Left ventricle myocardium inferior (tissue), 1 donor: ENCODE measurements at regions not wholly inside any gene's neighbourhood (a gene's known extent, or its start where the extent isn't known, plus 50 kb on each side); places are given as distances from the start of the nearest gene placed in this dataset.

ENCODE experiments used
- DNase-seq: peaks from one replicate; pipeline ENCODE4 v3.0.0-alpha.2; 2020
- H3K27ac ChIP-seq: fragments of 200-600 bp; replicated peaks from 2 replicates; pipeline ENCODE4 v1.8.0; 2021
- H3K27me3 ChIP-seq: fragments of 200-600 bp; 2 replicates; pipeline ENCODE4 v1.8.0; 2021; ENCODE audit warnings: low read depth
- H3K36me3 ChIP-seq: fragments of 200-600 bp; 2 replicates; pipeline ENCODE4 v1.8.0; 2021
- H3K4me1 ChIP-seq: fragments of 200-600 bp; 2 replicates; pipeline ENCODE4 v1.8.0; 2021
- H3K4me3 ChIP-seq: fragments of 200-600 bp; 2 replicates; pipeline ENCODE4 v1.8.0; 2021; ENCODE audit warnings: mild to moderate bottlenecking, moderate library complexity
- H3K9me3 ChIP-seq: fragments of 200-600 bp; replicated peaks from 2 replicates; pipeline ENCODE4 v1.8.0; 2021
- intact Hi-C: fragments of 100-400 bp; cut with micrococcal nuclease; formaldehyde crosslinking; loops from one replicate; pipeline ENCODE4 v1.11.0; 2022
- TF ChIP-seq, protein P1 (sequence below): fragments of 200-600 bp; IDR thresholded peaks from 2 replicates; pipeline ENCODE4 v1.8.0; 2021; ENCODE audit warnings: antibody characterized with exemption, mild to moderate bottlenecking, borderline replicate concordance
- donor health status: DM: no; HTN: yes; CAD: no; lungs with severe emphysema.

GRCh38 chr12:24723759-24724158 is 225.1 kb downstream of the BCAT1 start:
- no peak for DNase-seq
- no peaks in the 10 kb centered on the region for H3K36me3 ChIP-seq
- intact Hi-C loops = no loop called here
- H3K27ac ChIP-seq = no peak overlapping the region
- H3K4me3 ChIP-seq = no peak overlapping the region
- H3K27me3 ChIP-seq = no peaks in the 10 kb centered on the region
- peaks cover 9% of the 10 kb centered on the region for H3K9me3 ChIP-seq
- TF ChIP-seq, protein P1, sequence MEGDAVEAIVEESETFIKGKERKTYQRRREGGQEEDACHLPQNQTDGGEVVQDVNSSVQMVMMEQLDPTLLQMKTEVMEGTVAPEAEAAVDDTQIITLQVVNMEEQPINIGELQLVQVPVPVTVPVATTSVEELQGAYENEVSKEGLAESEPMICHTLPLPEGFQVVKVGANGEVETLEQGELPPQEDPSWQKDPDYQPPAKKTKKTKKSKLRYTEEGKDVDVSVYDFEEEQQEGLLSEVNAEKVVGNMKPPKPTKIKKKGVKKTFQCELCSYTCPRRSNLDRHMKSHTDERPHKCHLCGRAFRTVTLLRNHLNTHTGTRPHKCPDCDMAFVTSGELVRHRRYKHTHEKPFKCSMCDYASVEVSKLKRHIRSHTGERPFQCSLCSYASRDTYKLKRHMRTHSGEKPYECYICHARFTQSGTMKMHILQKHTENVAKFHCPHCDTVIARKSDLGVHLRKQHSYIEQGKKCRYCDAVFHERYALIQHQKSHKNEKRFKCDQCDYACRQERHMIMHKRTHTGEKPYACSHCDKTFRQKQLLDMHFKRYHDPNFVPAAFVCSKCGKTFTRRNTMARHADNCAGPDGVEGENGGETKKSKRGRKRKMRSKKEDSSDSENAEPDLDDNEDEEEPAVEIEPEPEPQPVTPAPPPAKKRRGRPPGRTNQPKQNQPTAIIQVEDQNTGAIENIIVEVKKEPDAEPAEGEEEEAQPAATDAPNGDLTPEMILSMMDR = no peak
- no peaks in the 10 kb centered on the region for H3K4me1 ChIP-seq

DNA sequence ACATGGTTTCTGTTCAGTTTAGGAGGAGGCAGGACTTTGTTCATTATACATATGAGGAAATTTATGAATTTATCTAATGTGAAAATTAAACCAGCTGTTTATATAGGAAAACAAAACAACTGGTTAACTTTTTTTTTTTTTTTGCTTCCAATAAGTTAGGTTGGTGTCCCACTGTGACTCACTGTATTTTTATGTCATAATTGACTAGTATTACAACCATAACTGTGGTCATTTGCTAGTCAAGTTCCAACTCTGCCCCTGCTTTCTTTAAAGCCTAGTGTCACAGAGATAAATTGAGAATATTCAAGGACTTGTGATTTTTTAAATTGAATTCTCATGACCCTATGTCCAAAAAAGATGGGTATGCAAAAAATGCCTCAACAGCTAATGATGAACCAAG is 227.7 kb downstream of the BCAT1 start:
- intact Hi-C loops = no loop called here
- TF ChIP-seq, protein P1 = no peak
- H3K27ac ChIP-seq = no peak overlapping the region
- no peaks in the 10 kb centered on the region for H3K27me3 ChIP-seq
- H3K36me3 ChIP-seq = no peaks in the 10 kb centered on the region
- H3K9me3 ChIP-seq = peaks cover 9% of the 10 kb centered on the region
- no peak for DNase-seq
- no peaks in the 10 kb centered on the region for H3K4me1 ChIP-seq
- H3K4me3 ChIP-seq = no peak overlapping the region

DNA sequence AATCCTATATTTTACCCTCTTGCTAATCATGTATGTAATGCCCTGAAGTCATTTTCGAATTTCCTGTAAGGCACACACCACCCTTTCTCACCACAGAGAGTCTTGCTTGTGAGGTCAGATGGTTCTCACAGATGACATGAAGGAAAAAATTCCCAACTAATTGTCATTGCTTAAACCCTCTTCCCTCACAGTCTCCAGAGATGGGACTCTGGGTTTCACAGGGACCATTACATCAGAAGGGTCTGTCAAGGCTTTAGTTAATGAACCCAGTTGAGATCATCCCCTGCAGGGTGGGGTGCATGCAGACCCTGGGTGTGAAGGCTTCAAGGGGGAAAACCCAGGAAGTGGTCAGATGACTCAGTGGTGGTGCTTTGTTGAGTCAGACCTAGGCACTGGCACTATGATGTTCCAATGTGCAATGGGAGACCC is 229.6 kb downstream of the BCAT1 start:
- no peak overlapping the region for H3K27ac ChIP-seq
- TF ChIP-seq, protein P1 = no peak
- no peaks in the 10 kb centered on the region for H3K4me1 ChIP-seq
- peaks cover 9% of the 10 kb centered on the region for H3K9me3 ChIP-seq
- no peak overlapping the region for H3K4me3 ChIP-seq
- no peaks in the 10 kb centered on the region for H3K36me3 ChIP-seq
- H3K27me3 ChIP-seq = no peaks in the 10 kb centered on the region
- intact Hi-C loops = no loop called here
- no peak for DNase-seq

DNA sequence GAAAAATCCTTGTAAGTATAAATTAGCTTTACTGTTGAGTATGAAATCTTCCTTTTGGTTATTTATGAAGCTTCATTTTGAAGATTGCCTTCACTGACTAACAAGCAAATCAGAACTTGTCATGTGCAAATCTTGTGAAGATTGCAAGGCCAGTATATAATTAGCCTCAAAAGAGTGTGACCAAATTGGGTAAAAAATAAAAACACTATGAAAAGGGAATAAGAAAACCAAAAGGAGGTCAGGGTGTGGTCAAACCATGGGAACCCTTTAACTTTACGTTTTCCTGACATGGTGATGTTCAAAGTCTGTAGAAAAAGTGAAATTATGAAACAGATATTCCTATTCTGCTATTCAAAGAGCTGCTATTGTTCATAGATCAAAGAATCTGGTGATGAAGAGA is 230.3 kb downstream of the BCAT1 start:
- TF ChIP-seq, protein P1 = no peak
- Histone ChIP-seq H3K27ac (no peak overlapping the region), H3K4me1 (no peaks in the 10 kb centered on the region), H3K4me3 (no peak overlapping the region), H3K36me3 (no peaks in the 10 kb centered on the region), H3K27me3 (no peaks in the 10 kb centered on the region), H3K9me3 (peaks cover 9% of the 10 kb centered on the region)
- intact Hi-C loops = no loop called here
- DNase-seq = no peak

- H3K4me3 ChIP-seq = no peak overlapping the region
- H3K27ac ChIP-seq = no peak overlapping the region
- no peaks in the 10 kb centered on the region for H3K4me1 ChIP-seq
- no peaks in the 10 kb centered on the region for H3K36me3 ChIP-seq
- no peaks in the 10 kb centered on the region for H3K27me3 ChIP-seq
- intact Hi-C loops = no loop called here
- H3K9me3 ChIP-seq = no peaks in the 10 kb centered on the region
- no peak for DNase-seq
- TF ChIP-seq, protein P1 = no peak
These were observed 234.7 kb downstream of the BCAT1 start for GRCh38 chr12:24714237-24714636.
